K562 (cell line): ENCODE measurements at regions not wholly inside any gene's neighbourhood (a gene's known extent, or its start where the extent isn't known, plus 50 kb on each side); places are given as distances from the start of the nearest gene placed in this dataset.

Experiments used
- ARID2 ChIP-seq: fragments of 450-650 bp; IDR thresholded peaks from 2 replicates; pipeline ENCODE4 v1.6.1; 2017; ENCODE audit warnings: antibody characterized with exemption, mild to moderate bottlenecking
- ATF2 ChIP-seq: sonication (generic); formaldehyde crosslinking; IDR thresholded peaks from 2 replicates; pipeline ENCODE4 v1.8.1; 2022; ENCODE audit warnings: missing genetic modification reagents
- BRD4 ChIP-seq: fragments of 200-600 bp; sonication (generic); IDR thresholded peaks from 2 replicates; pipeline ENCODE4 v1.6.1; 2017; ENCODE audit warnings: inconsistent platforms
- JUND ChIP-seq, 2 experiments: IDR thresholded peaks; 2 replicates in 1 of 2; 3 replicates in 1 of 2; pipeline ENCODE4 v1.6.1; 2011; ENCODE audit warnings: borderline replicate concordance in 2 of 2, low read depth in 2 of 2, low read length in 2 of 2, improper control_type of control experiment in 1 of 2, missing biosample characterization in 1 of 2, missing genetic modification characterization in 1 of 2, missing genetic modification reagents in 1 of 2
- KLF6 ChIP-seq: fragments of 250-450 bp; sonication (Bioruptor Pico); IDR thresholded peaks from 2 replicates; pipeline ENCODE4 v1.4.0; 2020; ENCODE audit warnings: mild to moderate bottlenecking, moderate library complexity, borderline replicate concordance
- MTA3 ChIP-seq: fragments of 450-650 bp; formaldehyde crosslinking; IDR thresholded peaks from 2 replicates; pipeline ENCODE4 v1.6.1; 2017; ENCODE audit warnings: mild to moderate bottlenecking, borderline replicate concordance
- NELFE ChIP-seq: IDR thresholded peaks from 2 replicates; pipeline ENCODE4 v1.6.1; 2011; ENCODE audit warnings: mild to moderate bottlenecking; ENCODE audit not compliant: insufficient read depth, insufficient read length
- POLR2AphosphoS5 ChIP-seq: IDR thresholded peaks from 2 replicates; pipeline ENCODE4 v1.6.1; 2011; ENCODE audit warnings: mild to moderate bottlenecking, low read depth, low read length, moderate library complexity; ENCODE audit not compliant: control insufficient read depth, insufficient read depth
- SMAD3 ChIP-seq: fragments of 450-650 bp; formaldehyde crosslinking; conservative IDR thresholded peaks from 2 replicates; pipeline ENCODE4 v1.4.0; 2020; ENCODE audit warnings: mild to moderate bottlenecking
- TRIM24 ChIP-seq, 2 experiments: fragments of 450-650 bp; IDR thresholded peaks; 2 replicates each; pipeline ENCODE4 v1.6.1; 2016
- TRIM28 ChIP-seq: fragments of 450-650 bp; IDR thresholded peaks from 2 replicates; pipeline ENCODE4 v1.6.1; 2017
- USF1 ChIP-seq: sonication (generic); formaldehyde crosslinking; IDR thresholded peaks from 2 replicates; pipeline ENCODE4 v1.9.0; 2022; ENCODE audit warnings: mild to moderate bottlenecking, missing genetic modification reagents
- VEZF1 ChIP-seq: fragments of 200-800 bp; sonication (Bioruptor generic); IDR thresholded peaks from 2 replicates; pipeline ENCODE4 v1.6.1; 2017; ENCODE audit warnings: missing genetic modification characterization, missing compliant biosample characterization

GRCh38 chr6:23420659-23421350, 705.2 kb upstream of the NRSN1 start (continued):
- TF ChIP-seq VEZF1 (CRISPR knock-in tag) = no peak
- TF ChIP-seq TRIM28 = no peak
- TF ChIP-seq SMAD3 (CRISPR knock-in tag) = no peak
- TF ChIP-seq BRD4 = no peak
- no peak for TF ChIP-seq ATF2 (CRISPR knock-in tag)
- no peak for TF ChIP-seq POLR2AphosphoS5
- TF ChIP-seq MTA3 = no peak
- no peak for TF ChIP-seq USF1
- TF ChIP-seq ARID2 = no peak
- TF ChIP-seq TRIM24 (IDR thresholded peaks at IDR 0.05) = no peak
- no peak for TF ChIP-seq JUND (IDR thresholded peaks at IDR 0.05; ENCODE audit: borderline replicate concordance, low read depth, low read length)
- TF ChIP-seq JUND (tag; IDR thresholded peaks at IDR 0.05; ENCODE audit: borderline replicate concordance, low read depth, low read length) = no peak
- no peak for TF ChIP-seq NELFE
- TF ChIP-seq KLF6 (CRISPR knock-in tag) = no peak
